ENCODE measurements at regions not wholly inside any gene's neighbourhood (a gene's known extent, or its start where the extent isn't known, plus 50 kb on each side); places are given as distances from the start of the nearest gene placed in this dataset.
"Not testable (repeated sequence)": the region's sequence is repeated elsewhere in the genome, so short reads cannot be mapped to it uniquely, and the experiment has no call there.

GRCh38 chr1:20413136-20413775 is 72.8 kb downstream of the CAMK2N1 start:
- no peak overlapping the region for H3K4me3 ChIP-seq (ENCODE audit: control insufficient read depth, low read depth, low read length)
- no peak for TF ChIP-seq CTCF (conservative IDR thresholded peaks at IDR 0.05; ENCODE audit: control insufficient read depth, insufficient read depth, low read depth, low read length)
- DNase-seq (ENCODE audit: low read depth), result no peak

- no peak for TF ChIP-seq CTCF (conservative IDR thresholded peaks at IDR 0.05; ENCODE audit: control insufficient read depth, insufficient read depth, low read depth, low read length)
- no peak overlapping the region for H3K4me3 ChIP-seq (ENCODE audit: control insufficient read depth, low read depth, low read length)
- peak; percentile 99 for DNase-seq (ENCODE audit: low read depth)
Observed at GRCh38 chr1:20411196-20411980, 74.6 kb downstream of the CAMK2N1 start.

GRCh38 chr1:20410503-20410902 is 75.5 kb downstream of the CAMK2N1 start:
- DNase-seq (ENCODE audit: low read depth), result peak; percentile 30
- TF ChIP-seq CTCF (conservative IDR thresholded peaks at IDR 0.05; ENCODE audit: control insufficient read depth, insufficient read depth, low read depth, low read length), result no peak
- no peak overlapping the region for H3K4me3 ChIP-seq (ENCODE audit: control insufficient read depth, low read depth, low read length)

- H3K4me3 ChIP-seq (ENCODE audit: control insufficient read depth, low read depth, low read length), result no peak overlapping the region
- no peak for DNase-seq (ENCODE audit: low read depth)
- no peak for TF ChIP-seq CTCF (conservative IDR thresholded peaks at IDR 0.05; ENCODE audit: control insufficient read depth, insufficient read depth, low read depth, low read length)
Observed at GRCh38 chr1:20409971-20410370, 76.0 kb downstream of the CAMK2N1 start.

- no peak for TF ChIP-seq CTCF (conservative IDR thresholded peaks at IDR 0.05; ENCODE audit: control insufficient read depth, insufficient read depth, low read depth, low read length)
- DNase-seq (ENCODE audit: low read depth), result peak; percentile 11
- no peak overlapping the region for H3K4me3 ChIP-seq (ENCODE audit: control insufficient read depth, low read depth, low read length)
Observed at GRCh38 chr1:20409012-20409411, 77.0 kb downstream of the CAMK2N1 start.

- peak; percentile 62 for DNase-seq (ENCODE audit: low read depth)
- not testable (repeated sequence) for H3K4me3 ChIP-seq (ENCODE audit: control insufficient read depth, low read depth, low read length)
Observed at GRCh38 chr1:20408133-20408650, 77.8 kb downstream of the CAMK2N1 start.

GRCh38 chr1:20405893-20406604 is 80.0 kb downstream of the CAMK2N1 start:
- no peak overlapping the region for H3K4me3 ChIP-seq (ENCODE audit: control insufficient read depth, low read depth, low read length)
- no peak for TF ChIP-seq CTCF (conservative IDR thresholded peaks at IDR 0.05; ENCODE audit: control insufficient read depth, insufficient read depth, low read depth, low read length)
- DNase-seq (ENCODE audit: low read depth), result peak; percentile 97
